Stimulated activated CD8-positive, alpha-beta memory T cell treated with anti-CD3 and anti-CD28 coated beads, Interleukin-7, amount 100 ng/mL, for 24 hours (primary cell): ENCODE measurements at regions not wholly inside any gene's neighbourhood (a gene's known extent, or its start where the extent isn't known, plus 50 kb on each side); places are given as distances from the start of the nearest gene placed in this dataset.

ENCODE experiments used
- DNase-seq: peaks from one replicate; pipeline ENCODE4 v3.0.0-alpha.2; 2020; ENCODE audit warnings: low read depth

GRCh38 chr9:7298123-7298522, 501.5 kb downstream of the DMAC1 start:
- DNase-seq: peak; percentile 8

GRCh38 chr9:7297521-7297920, 502.1 kb downstream of the DMAC1 start:
- no peak for DNase-seq

GRCh38 chr9:7293091-7293490, 506.5 kb downstream of the DMAC1 start:
- no peak for DNase-seq

GRCh38 chr9:7289773-7290172, 509.8 kb downstream of the DMAC1 start:
- no peak for DNase-seq

GRCh38 chr9:7287986-7288385, 511.6 kb downstream of the DMAC1 start:
- DNase-seq: no peak

- DNase-seq: no peak
Measured at GRCh38 chr9:7287065-7287464, 512.5 kb downstream of the DMAC1 start.

GRCh38 chr9:7286101-7286500, 513.5 kb downstream of the DMAC1 start:
- DNase-seq: no peak

GRCh38 chr9:7285199-7285598, 514.4 kb downstream of the DMAC1 start:
- DNase-seq: no peak

GRCh38 chr9:7284517-7284916, 515.1 kb downstream of the DMAC1 start:
- no peak for DNase-seq

- no peak for DNase-seq
Measured at GRCh38 chr9:7284117-7284516, 515.5 kb downstream of the DMAC1 start.

- no peak for DNase-seq
Measured at GRCh38 chr9:7273575-7273974, 515.8 kb downstream of the KDM4C start.

- DNase-seq: no peak
Measured at GRCh38 chr9:7266911-7267595, 509.3 kb downstream of the KDM4C start.

GRCh38 chr9:7265181-7265580, 507.4 kb downstream of the KDM4C start:
- no peak for DNase-seq

GRCh38 chr9:7259544-7260241, 501.9 kb downstream of the KDM4C start:
- DNase-seq: no peak

- no peak for DNase-seq
Measured at GRCh38 chr9:7258688-7259396, 501.1 kb downstream of the KDM4C start.

- DNase-seq: no peak
Measured at GRCh38 chr9:7246917-7247522, 489.2 kb downstream of the KDM4C start.

- no peak for DNase-seq
Measured at GRCh38 chr9:7245976-7246580, 488.3 kb downstream of the KDM4C start.

- no peak for DNase-seq
Measured at GRCh38 chr9:7243838-7244237, 486.1 kb downstream of the KDM4C start.

- DNase-seq: no peak
Measured at GRCh38 chr9:7242126-7242525, 484.4 kb downstream of the KDM4C start.

- no peak for DNase-seq
Measured at GRCh38 chr9:7241694-7242093, 483.9 kb downstream of the KDM4C start.

GRCh38 chr9:7240569-7241311, 483.0 kb downstream of the KDM4C start:
- no peak for DNase-seq

GRCh38 chr9:7239708-7240107, 481.9 kb downstream of the KDM4C start:
- no peak for DNase-seq
